Endodermal cell (in vitro differentiated cells): ENCODE measurements at regions not wholly inside any gene's neighbourhood (a gene's known extent, or its start where the extent isn't known, plus 50 kb on each side); places are given as distances from the start of the nearest gene placed in this dataset.

ENCODE experiments used
- DNase-seq: peaks from one replicate; pipeline ENCODE4 v3.0.0-alpha.2; 2017
- H3K27ac ChIP-seq: 2 replicates; pipeline ENCODE4 v1.5.1; 2013; ENCODE audit warnings: mild to moderate bottlenecking, low read depth, low read length, moderate library complexity
- H3K27me3 ChIP-seq: 2 replicates; pipeline ENCODE4 v1.6.1; 2013; ENCODE audit warnings: mild to moderate bottlenecking, low read length, moderate library complexity; ENCODE audit not compliant: insufficient read depth, control insufficient read depth, poor library complexity, severe bottlenecking
- H3K36me3 ChIP-seq: 2 replicates; pipeline ENCODE4 v1.7.0; 2013; ENCODE audit warnings: mild to moderate bottlenecking, low read length, moderate library complexity; ENCODE audit not compliant: control insufficient read depth, insufficient read depth
- H3K4me1 ChIP-seq: one replicate; pipeline ENCODE4 v1.7.0; 2013; ENCODE audit warnings: low read length; ENCODE audit not compliant: control insufficient read depth, insufficient read depth
- H3K4me3 ChIP-seq: 2 replicates; pipeline ENCODE4 v1.5.1; 2013; ENCODE audit warnings: mild to moderate bottlenecking, low read length, moderate library complexity
- H3K9ac ChIP-seq: 2 replicates; pipeline ENCODE4 v1.6.1; 2013; ENCODE audit warnings: mild to moderate bottlenecking, low read length, moderate library complexity; ENCODE audit not compliant: poor library complexity, severe bottlenecking; ENCODE audit errors: extremely low read depth
- H3K9me3 ChIP-seq: 2 replicates; pipeline ENCODE4 v1.6.1; 2013; ENCODE audit warnings: mild to moderate bottlenecking, low read length, moderate library complexity; ENCODE audit not compliant: control insufficient read depth
- H3K27ac Mint-ChIP-seq: 2 replicates; pipeline ENCODE4 v1.8.0; 2020; ENCODE audit warnings: mixed read lengths
- H3K27me3 Mint-ChIP-seq: 2 replicates; pipeline ENCODE4 v1.8.0; 2021; ENCODE audit warnings: mild to moderate bottlenecking, mixed read lengths; ENCODE audit not compliant: insufficient read depth
- H3K36me3 Mint-ChIP-seq: 2 replicates; pipeline ENCODE4 v1.8.0; 2020; ENCODE audit warnings: low read depth, mixed read lengths
- H3K4me1 Mint-ChIP-seq: 2 replicates; pipeline ENCODE4 v1.8.0; 2020; ENCODE audit warnings: mixed read lengths
- H3K4me3 Mint-ChIP-seq: 2 replicates; pipeline ENCODE4 v1.8.0; 2020; ENCODE audit warnings: mild to moderate bottlenecking, moderate library complexity, mixed read lengths
- H3K9me3 Mint-ChIP-seq: 2 replicates; pipeline ENCODE4 v1.8.0; 2020; ENCODE audit warnings: mild to moderate bottlenecking, mixed read lengths
- whole genome bisulfite sequencing, 2 experiments: methylation state at CpG; one replicate each; pipeline versions ENCODE4 v1.1.5 to v1.1.7; 2013; ENCODE audit warnings: missing lambda C conversion rate in 2 of 2, mixed read lengths in 1 of 2; ENCODE audit not compliant: insufficient coverage in 1 of 2, insufficient read length in 1 of 2; 5-methylcytosine and 5-hydroxymethylcytosine counted together
- TF ChIP-seq, protein P1 (sequence below): fragments of 200-600 bp; sonication (generic); conservative IDR thresholded peaks from 2 replicates; pipeline ENCODE4 v1.5.0; 2021; ENCODE audit warnings: antibody characterized with exemption, mild to moderate bottlenecking

DNA sequence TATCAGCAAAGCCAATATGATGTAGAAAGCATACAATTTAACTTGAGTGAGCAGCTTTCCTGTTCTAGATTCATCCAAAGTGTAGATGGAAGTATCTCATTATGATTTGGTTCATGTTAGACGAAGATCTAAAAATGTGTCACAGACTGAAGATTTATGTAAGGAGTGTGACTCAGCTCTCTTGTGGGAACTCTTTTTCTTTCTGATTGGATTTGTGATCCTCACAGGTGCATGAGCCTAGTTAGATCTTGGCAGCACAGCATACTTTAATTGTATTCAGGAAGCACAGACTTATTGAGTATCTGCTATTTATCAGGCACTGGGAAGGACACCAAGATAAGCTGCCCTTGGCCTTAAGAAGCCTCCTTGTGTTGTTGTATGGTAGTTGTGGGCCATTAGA is 147.1 kb downstream of the C11orf91 start:
- H3K9me3 Mint-ChIP-seq, result no peaks in the 10 kb centered on the region
- TF ChIP-seq, protein P1, sequence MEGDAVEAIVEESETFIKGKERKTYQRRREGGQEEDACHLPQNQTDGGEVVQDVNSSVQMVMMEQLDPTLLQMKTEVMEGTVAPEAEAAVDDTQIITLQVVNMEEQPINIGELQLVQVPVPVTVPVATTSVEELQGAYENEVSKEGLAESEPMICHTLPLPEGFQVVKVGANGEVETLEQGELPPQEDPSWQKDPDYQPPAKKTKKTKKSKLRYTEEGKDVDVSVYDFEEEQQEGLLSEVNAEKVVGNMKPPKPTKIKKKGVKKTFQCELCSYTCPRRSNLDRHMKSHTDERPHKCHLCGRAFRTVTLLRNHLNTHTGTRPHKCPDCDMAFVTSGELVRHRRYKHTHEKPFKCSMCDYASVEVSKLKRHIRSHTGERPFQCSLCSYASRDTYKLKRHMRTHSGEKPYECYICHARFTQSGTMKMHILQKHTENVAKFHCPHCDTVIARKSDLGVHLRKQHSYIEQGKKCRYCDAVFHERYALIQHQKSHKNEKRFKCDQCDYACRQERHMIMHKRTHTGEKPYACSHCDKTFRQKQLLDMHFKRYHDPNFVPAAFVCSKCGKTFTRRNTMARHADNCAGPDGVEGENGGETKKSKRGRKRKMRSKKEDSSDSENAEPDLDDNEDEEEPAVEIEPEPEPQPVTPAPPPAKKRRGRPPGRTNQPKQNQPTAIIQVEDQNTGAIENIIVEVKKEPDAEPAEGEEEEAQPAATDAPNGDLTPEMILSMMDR, result no peak
- Histone ChIP-seq H3K27me3 (no peaks in the 10 kb centered on the region), H3K4me3 (no peak overlapping the region), H3K27ac (no peak overlapping the region), H3K36me3 (no peaks in the 10 kb centered on the region), H3K4me1 (no peaks in the 10 kb centered on the region), H3K9me3 (no peaks in the 10 kb centered on the region), H3K9ac (no peak overlapping the region)
- WGBS, 2 experiments, result 98 to 100% methylated on average over 1 of the region's 1 CpG
- no peak overlapping the region for H3K4me3 Mint-ChIP-seq
- peaks cover 10% of the 10 kb centered on the region for H3K27me3 Mint-ChIP-seq
- no peak for DNase-seq
- peaks cover 3% of the 10 kb centered on the region for H3K4me1 Mint-ChIP-seq
- no peak overlapping the region for H3K27ac Mint-ChIP-seq
- H3K36me3 Mint-ChIP-seq, result no peaks in the 10 kb centered on the region

DNA sequence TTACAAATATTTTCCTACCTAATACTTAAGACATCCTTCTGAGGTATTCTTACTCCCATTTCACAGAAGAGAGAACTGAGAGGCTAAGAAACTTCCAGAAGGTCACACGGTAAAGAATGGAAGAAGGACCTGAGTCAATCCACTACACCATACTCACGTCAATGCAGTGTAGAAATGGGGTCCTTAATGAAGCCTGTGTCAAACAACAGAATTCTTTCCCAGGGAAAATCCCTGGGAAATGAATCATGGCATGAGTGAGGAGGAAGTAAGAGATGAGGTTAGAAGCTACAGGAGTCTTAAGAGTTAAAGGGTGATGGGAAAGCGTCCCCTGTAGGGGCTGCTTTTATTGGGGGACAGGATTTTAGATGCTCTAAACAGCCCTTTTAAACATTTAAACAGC is 147.9 kb downstream of the C11orf91 start:
- no peak overlapping the region for H3K27ac ChIP-seq

DNA sequence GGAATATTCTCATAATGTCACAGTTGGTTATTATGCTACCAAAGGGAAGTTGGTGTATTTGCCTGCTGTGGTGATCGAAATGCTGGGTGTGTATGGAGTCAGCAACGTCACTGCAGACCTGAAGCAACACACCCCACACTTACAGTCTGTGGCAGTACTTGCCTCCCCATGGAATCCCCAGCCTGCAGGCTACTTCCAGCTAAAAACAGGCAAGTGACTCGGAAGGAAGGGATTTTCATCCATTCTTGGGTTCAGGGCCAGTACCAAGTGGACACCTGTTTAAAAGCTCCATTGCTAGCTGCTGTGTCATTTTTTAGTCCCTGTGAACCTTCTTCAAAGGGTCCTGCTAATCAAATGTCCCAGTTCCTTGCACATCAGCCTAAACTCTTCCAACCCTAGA is 149.6 kb downstream of the C11orf91 start:
- no peak overlapping the region for H3K4me3 ChIP-seq
- Mint-ChIP-seq H3K27ac (no peak overlapping the region), H3K27me3 (peaks cover 21% of the 10 kb centered on the region), H3K4me1 (peaks cover 3% of the 10 kb centered on the region), H3K36me3 (no peaks in the 10 kb centered on the region), H3K4me3 (no peak overlapping the region), H3K9me3 (no peaks in the 10 kb centered on the region)
- no peaks in the 10 kb centered on the region for H3K4me1 ChIP-seq
- H3K27ac ChIP-seq, result no peak overlapping the region
- H3K9ac ChIP-seq, result no peak overlapping the region
- no peak for DNase-seq
- TF ChIP-seq, protein P1, result no peak
- H3K27me3 ChIP-seq, result no peaks in the 10 kb centered on the region
- no peaks in the 10 kb centered on the region for H3K9me3 ChIP-seq
- WGBS, 2 experiments, result 92 to 93% methylated on average over 2 to 3 of the region's 3 CpGs
- H3K36me3 ChIP-seq, result no peaks in the 10 kb centered on the region

More for the DNA sequence above, 147.9 kb downstream of the C11orf91 start:
- Histone ChIP-seq H3K27me3 (no peaks in the 10 kb centered on the region), H3K9ac (no peak overlapping the region), H3K9me3 (no peaks in the 10 kb centered on the region), H3K4me3 (no peak overlapping the region), H3K4me1 (no peaks in the 10 kb centered on the region), H3K36me3 (no peaks in the 10 kb centered on the region)
- DNase-seq, result no peak
- peaks cover 3% of the 10 kb centered on the region for H3K4me1 Mint-ChIP-seq
- H3K9me3 Mint-ChIP-seq, result no peaks in the 10 kb centered on the region
- no peaks in the 10 kb centered on the region for H3K36me3 Mint-ChIP-seq
- TF ChIP-seq, protein P1, result no peak
- peaks cover 12% of the 10 kb centered on the region for H3K27me3 Mint-ChIP-seq
- H3K27ac Mint-ChIP-seq, result no peak overlapping the region
- WGBS, 2 experiments, result 92 to 100% methylated on average over 1 to 2 of the region's 3 CpGs
- H3K4me3 Mint-ChIP-seq, result no peak overlapping the region
